ENCODE measurements at regions not wholly inside any gene's neighbourhood (a gene's known extent, or its start where the extent isn't known, plus 50 kb on each side); places are given as distances from the start of the nearest gene placed in this dataset.

DNA sequence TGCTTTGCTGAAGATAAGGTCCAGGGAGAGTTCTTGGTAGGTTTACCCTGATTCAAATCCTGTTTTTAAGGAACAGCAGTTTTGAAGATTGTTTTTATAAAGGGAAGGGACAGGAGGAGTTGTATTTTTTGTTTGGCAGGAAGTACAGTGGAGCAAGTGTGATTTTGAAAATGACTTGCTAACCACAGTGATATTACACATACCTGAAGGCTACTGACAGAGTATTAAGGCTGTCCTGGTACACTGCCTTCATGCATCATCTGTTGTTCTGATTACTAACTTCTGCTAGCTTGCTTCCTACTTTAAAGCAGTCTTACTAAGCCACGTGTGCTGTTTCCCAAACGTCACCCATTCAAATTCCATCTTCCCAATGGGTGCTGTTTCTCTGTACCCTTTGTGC lies 559.5 kb upstream of the SGCD start:
- Histone ChIP-seq H2AFZ (ENCODE audit: low read depth, low read length, poor library complexity, severe bottlenecking) (no peak overlapping the region), H3K36me3 (ENCODE audit: control insufficient read depth in 1 of 2, insufficient read depth in 2 of 2, low read length in 2 of 2) (no peaks in the 10 kb centered on the region), H3K9me2 (ENCODE audit: insufficient read depth) (no peaks in the 10 kb centered on the region), H3K4me1 (ENCODE audit: control insufficient read depth in 1 of 2, insufficient read depth in 2 of 2, low read length in 2 of 2) (no peaks in the 10 kb centered on the region), H3K9me3 (ENCODE audit: control insufficient read depth in 1 of 2, insufficient read depth in 1 of 2, low read depth in 1 of 2, low read length in 2 of 2) (peaks cover 0 to 3% of the 10 kb centered on the region in 2 experiments; a peak in 1 of 4 replicates), H4K20me1 (ENCODE audit: insufficient read depth) (no peaks in the 10 kb centered on the region), H3K9ac (ENCODE audit: low read length) (no peak overlapping the region), H3K27me3 (ENCODE audit: insufficient read depth, low read length) (no peaks in the 10 kb centered on the region), H3K79me2 (ENCODE audit: insufficient read depth, low read length) (no peaks in the 10 kb centered on the region), H3K4me2 (ENCODE audit: low read length) (no peak overlapping the region), H3K4me3 (replicated peaks in 1 of 2; ENCODE audit: low read depth in 1 of 2, low read length in 2 of 2) (no peak overlapping the region), H3K27ac (ENCODE audit: low read depth, low read length) (no peak overlapping the region)
- ATAC-seq: no peak
- ChIA-PET POLR2A (no interaction called here), RAD21 (ENCODE audit: low non-redundant PET in 1 of 2, low total read pairs in 2 of 2, uncharacterized antibody in 2 of 2, unreplicated experiment in 2 of 2) (no interaction called here), CTCF (no interaction called here)
- TF ChIP-seq TCF7L2 (IDR thresholded peaks at IDR 0.05; ENCODE audit: borderline replicate concordance, extremely low read depth, insufficient read depth, insufficient read length) (no peak), ELF1 (IDR thresholded peaks at IDR 0.05; ENCODE audit: borderline replicate concordance, low read depth) (no peak)
- intact Hi-C loops (cut with micrococcal nuclease): no loop called here
- DNase-seq (ENCODE audit: low read depth, low spot score): no peak
- no TSS peak for BruUV-seq (replicated peaks)

DNA sequence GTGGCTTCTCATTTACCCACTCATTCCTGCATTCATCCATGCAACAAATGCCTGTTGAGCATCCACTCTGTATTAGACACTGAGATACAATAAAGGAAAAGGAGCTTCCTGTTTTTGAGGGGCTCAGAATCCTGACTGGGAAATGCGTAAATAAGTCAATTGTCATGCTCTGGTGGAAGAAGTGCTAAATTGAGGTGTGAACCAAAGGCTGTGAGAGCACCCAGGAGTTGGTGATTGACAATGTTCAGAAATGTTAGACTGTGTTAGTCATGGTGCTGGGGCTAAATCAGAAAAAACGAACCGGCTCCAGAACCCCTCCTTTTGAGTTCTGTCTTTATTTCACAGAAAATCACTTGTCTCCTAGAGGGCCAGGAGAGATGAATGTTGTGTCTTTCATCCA lies 558.6 kb upstream of the SGCD start:
- Histone ChIP-seq H3K27me3 (ENCODE audit: insufficient read depth, low read length) (no peaks in the 10 kb centered on the region), H4K20me1 (ENCODE audit: insufficient read depth) (no peaks in the 10 kb centered on the region), H3K9ac (ENCODE audit: low read length) (no peak overlapping the region), H3K9me2 (ENCODE audit: insufficient read depth) (no peaks in the 10 kb centered on the region), H3K27ac (ENCODE audit: low read depth, low read length) (no peak overlapping the region), H3K4me3 (replicated peaks in 1 of 2; ENCODE audit: low read depth in 1 of 2, low read length in 2 of 2) (no peak overlapping the region), H3K4me1 (ENCODE audit: control insufficient read depth in 1 of 2, insufficient read depth in 2 of 2, low read length in 2 of 2) (no peaks in the 10 kb centered on the region), H3K79me2 (ENCODE audit: insufficient read depth, low read length) (no peaks in the 10 kb centered on the region), H2AFZ (ENCODE audit: low read depth, low read length, poor library complexity, severe bottlenecking) (no peak overlapping the region), H3K4me2 (ENCODE audit: low read length) (no peak overlapping the region), H3K36me3 (ENCODE audit: control insufficient read depth in 1 of 2, insufficient read depth in 2 of 2, low read length in 2 of 2) (no peaks in the 10 kb centered on the region), H3K9me3 (ENCODE audit: control insufficient read depth in 1 of 2, insufficient read depth in 1 of 2, low read depth in 1 of 2, low read length in 2 of 2) (no peaks in the 10 kb centered on the region)
- TF ChIP-seq SIN3A (IDR thresholded peaks at IDR 0.05; ENCODE audit: low read depth) (no peak), EZH2phosphoT487 (IDR thresholded peaks at IDR 0.05; ENCODE audit: borderline replicate concordance) (no peak), POLR2A (IDR thresholded peaks at IDR 0.05; ENCODE audit: borderline replicate concordance, extremely low read depth, insufficient read depth, insufficient read length) (no peak), EZH2 (IDR thresholded peaks at IDR 0.05) (no peak), SP1 (IDR thresholded peaks at IDR 0.05; ENCODE audit: low read depth) (no peak)
- TF ChIP-seq, protein P1, sequence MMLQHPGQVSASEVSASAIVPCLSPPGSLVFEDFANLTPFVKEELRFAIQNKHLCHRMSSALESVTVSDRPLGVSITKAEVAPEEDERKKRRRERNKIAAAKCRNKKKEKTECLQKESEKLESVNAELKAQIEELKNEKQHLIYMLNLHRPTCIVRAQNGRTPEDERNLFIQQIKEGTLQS (IDR thresholded peaks at IDR 0.05): no peak
- DNase-seq (ENCODE audit: low read depth, low spot score) (no peak), ATAC-seq (no peak)
- RAD21 ChIA-PET (ENCODE audit: low non-redundant PET in 1 of 2, low total read pairs in 2 of 2, uncharacterized antibody in 2 of 2, unreplicated experiment in 2 of 2): no interaction called here
- intact Hi-C loops (cut with micrococcal nuclease): no loop called here
- CTCF ChIA-PET: no interaction called here
- POLR2A ChIA-PET: no interaction called here
- BruUV-seq (replicated peaks): no TSS peak
